ENCODE measurements at regions not wholly inside any gene's neighbourhood (a gene's known extent, or its start where the extent isn't known, plus 50 kb on each side); places are given as distances from the start of the nearest gene placed in this dataset.
"Not testable (repeated sequence)": the region's sequence is repeated elsewhere in the genome, so short reads cannot be mapped to it uniquely, and the experiment has no call there.

DNA sequence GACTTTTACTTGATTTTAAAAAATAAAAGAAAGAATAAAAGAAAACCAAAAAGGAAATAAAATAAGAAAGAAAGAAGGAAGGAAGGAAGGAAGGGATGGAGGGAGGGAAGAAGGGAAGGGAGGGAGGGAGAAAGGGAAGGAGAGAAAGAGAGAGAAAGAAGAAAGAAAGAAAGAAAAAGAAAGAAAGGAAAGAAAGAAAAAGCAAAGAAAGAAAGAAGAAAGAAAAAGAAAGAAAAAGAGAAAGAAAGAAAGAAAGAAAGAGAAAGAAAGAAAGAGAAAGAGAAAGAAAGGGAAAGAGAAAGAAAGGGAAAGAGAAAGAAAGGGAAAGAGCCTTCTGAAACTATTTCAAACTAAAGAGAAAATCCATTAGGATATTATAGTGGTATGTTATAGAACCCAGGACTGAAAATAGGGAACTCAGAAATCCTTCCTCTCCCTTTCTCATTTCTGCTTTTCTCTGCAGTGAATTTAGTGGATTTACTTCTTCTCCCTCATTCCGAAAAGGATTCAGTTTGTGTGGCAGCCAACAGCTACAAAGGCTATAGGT is 414.7 kb upstream of the CCNG1 start:
- no peak for DNase-seq

DNA sequence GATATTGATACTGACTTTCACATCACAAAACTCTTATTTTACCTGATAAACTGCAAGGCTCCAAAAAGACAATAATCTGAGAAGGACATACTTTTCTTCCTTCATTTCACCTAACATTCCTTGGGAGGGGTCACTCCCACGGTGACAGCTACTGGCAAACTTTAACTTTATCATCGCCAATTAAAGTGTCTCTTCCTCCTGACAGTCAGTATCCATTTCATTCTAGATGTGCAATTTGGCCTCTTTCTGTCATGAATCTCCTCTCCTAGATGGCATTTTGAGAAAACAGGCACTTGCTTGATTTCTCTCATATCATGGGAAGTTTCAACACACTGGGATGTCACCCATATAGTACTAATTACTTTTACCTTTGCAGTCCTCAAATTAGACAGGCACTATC is 413.5 kb upstream of the CCNG1 start:
- DNase-seq, result no peak

DNA sequence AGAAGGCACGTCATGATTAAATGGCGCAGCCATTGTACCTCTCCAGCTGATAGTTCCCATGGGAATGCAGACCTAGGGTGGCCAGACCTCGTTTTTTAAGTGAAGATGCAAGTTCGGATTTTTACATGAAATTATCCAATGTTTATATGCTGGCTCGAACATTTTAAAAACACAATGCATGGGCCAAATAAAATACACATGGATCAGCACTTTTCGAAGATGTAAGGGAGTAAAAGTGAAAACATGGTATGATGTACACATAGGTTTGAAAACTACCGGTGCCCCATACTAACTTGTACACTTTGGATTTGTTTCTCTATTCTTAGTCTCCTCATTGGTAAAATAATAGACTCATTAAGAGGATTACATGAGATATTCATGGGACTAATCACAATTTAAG is 412.5 kb upstream of the CCNG1 start:
- DNase-seq, result no peak

DNA sequence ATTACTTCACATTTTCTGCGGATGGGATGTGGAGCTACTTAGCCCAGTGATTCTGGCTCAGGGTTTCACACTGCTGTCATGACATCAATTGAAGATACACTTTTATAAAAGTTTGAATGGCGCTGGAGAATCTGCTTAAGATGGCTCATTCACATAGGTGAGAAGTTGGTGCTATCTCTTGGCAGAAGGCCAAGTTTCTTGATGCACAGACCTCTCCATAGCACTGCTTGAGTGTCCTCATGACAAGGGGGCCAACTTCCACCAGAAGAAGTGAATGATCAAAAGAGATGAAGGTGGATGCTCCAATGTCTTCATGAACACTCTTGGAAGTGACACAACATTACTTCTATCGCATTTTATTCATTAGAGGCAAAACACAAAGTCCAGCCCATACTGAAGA is 403.7 kb upstream of the CCNG1 start:
- no peak for DNase-seq

DNA sequence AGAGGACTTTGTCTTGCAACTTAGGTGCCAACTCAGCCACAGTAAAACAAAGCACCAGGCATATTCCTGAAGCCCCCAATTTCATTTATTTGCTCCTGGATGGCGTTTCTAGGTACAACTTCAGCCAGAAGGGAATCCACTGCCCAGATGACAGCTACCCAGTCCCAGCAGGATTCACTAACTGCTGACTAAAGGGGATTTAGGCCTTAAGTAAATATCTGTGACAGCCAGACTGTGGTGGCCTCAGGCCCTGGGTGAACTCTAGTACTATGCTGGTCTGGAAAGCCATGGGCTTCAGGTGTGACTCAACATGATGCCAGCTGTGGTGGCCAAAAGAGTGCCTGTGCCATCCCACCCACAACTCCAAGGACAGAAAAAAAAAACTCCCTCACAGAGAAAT is 396.1 kb upstream of the CCNG1 start:
- no peak for DNase-seq

DNA sequence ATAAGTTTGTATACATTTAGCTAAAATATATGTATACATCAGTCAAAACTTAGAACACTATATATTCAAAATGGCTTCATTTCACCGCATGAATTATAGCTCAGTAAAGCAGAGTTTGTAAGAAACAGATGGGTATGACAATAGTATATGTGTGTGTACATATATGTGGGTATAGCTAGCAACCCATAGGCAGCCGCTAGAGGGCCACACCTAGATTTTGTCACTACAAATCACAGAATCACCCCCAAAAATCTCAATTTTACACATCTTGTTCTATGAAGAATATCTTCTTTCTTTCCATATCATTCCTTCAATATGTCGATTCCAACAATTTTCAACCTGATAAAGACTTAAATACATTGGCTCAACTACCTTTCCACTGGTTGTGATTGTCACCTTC is 357.8 kb upstream of the CCNG1 start:
- DNase-seq, result no peak

DNA sequence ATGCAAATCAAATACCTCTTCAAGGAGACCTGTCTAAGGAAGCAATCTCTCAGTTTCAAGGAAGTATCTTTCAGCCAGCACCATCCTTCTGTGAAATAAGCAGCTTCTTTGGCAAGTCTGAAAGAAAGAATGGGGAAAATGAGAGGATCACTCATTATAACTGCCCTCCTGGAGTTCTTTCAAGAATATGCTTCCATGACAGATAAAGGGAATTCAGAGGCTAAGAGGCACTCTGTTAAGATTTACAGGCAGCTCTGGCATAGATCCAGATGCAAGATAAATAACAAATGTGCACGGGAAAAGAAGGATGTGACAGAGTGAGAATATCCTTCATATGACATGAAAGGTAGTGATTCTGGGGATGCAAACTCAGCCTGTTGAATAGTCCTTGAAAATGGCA is 348.2 kb upstream of the CCNG1 start:
- no peak for DNase-seq

DNA sequence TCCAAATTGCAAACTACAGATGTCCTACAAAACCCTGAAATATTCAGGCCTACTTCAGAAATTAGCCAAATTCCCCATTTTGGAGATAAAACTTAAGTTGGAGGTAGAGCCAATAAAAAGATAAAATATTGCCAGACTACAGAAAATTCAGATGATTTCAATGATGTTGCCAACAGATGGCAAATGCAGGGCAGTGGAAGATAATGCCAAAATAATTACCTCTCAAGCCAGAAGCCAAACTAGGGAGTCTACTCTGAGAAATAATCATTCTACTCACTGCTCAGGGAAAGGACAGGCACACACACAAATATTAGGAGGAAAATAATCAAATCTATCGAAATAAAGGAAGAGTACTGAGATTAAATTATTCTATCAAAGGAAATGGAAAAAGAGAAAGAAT is 347.5 kb upstream of the CCNG1 start:
- DNase-seq, result no peak

DNA sequence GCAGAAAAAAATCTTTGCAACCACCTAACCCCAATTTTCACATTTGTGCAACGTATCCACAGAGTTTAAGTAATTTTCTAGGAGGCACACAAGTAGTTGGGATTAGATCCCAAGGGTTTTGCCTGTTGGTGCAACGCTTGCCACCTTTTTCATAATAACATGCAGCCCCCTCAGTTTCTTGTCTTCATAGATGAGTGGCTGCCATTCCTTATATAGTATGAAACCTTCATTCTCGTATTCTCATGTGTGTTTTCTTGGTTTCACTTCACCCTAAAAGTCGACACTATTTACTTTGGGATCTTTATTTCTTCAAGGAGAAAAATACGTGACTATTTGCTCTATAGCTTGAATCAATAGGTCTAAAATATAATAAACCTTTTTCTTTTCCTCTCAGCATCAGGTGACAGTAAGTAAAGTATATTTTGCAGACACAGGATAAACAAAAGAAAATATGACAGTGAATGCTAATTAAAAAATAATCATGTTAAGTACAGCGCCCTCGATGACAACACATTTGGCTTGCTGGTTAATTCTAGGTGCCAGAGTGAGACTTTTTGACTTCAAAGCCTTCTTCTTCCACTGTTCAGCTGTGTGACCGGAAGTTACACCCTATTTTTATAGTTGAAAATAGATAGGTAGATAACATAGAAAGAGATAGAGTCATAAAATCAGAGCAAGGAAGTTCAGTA is 342.8 kb upstream of the CCNG1 start:
- DNase-seq, result no peak

DNA sequence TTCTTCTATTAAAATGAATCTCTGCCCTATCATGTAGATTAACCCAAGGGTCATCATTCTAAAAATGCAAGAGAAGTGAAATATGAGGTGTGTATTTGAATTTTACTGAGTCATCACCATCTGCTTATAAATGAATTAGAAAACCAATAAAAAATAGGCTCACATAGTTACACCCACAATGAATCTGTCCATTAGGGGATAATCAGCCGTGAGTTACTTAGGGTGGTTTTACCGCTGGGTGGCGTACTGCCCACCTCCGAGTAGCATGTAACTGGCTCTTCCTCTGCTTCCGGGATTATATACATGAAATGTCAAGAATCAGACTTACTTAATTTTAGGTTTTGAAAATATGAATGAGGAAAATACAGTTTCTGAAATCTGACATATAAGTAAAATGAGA is 332.9 kb upstream of the CCNG1 start:
- DNase-seq, result no peak

DNA sequence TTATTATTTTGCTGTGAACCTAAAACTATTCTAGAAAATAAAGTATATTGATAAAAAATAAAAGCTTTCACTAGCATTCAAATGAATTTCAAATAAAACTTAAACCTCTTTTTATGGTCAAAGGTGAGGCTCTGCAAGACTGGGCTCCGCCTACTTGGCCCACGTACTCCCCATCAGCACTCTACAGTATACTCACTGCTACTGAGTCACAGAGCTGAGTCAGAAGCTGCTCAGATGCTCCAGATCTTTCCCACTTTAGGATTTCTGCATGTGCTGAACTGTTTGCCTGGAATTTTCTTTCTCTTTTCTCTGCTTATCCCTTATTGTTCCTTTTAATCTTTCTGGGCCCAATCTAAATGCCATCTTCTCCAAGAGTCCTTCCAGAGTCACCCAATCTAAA is 331.9 kb upstream of the CCNG1 start:
- DNase-seq, result no peak

DNA sequence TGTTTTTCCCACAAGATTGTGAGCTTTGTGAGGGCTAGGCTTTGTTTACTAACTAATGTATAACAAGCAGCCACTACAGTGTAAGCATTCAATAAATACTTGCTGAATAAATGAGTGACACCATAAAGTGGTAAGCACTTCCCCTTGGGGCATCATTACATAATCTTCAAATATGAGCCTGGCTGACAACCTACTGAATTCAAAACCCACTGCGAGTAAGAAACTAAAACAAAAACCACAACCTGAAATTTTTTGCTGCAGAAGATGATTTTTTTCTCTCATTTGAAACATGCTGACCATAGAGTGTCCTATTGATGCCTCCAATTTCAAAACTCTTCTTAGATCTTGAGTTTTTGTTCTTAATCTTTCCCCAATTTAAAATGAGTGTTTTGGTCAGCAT is 331.3 kb upstream of the CCNG1 start:
- no peak for DNase-seq

DNA sequence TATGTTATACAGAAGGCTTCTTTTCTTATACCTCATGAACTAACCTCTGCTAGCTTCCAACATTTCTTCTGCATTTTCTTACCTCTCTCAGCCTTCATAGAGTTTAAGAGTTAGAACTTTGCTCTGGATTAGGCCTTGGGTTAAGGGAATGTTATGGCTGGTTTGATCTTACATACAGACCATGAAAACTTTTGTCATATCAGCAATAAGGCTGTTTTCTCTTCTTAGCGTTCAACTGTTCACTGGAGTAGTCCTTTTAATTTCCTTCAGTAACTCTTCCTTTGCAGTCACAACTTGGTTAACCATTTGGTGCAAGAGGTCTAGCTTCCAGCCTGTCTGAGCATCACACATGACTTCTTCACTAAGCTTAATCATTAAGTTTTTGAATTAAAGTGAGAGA is 329.0 kb upstream of the CCNG1 start:
- no peak for DNase-seq

DNA sequence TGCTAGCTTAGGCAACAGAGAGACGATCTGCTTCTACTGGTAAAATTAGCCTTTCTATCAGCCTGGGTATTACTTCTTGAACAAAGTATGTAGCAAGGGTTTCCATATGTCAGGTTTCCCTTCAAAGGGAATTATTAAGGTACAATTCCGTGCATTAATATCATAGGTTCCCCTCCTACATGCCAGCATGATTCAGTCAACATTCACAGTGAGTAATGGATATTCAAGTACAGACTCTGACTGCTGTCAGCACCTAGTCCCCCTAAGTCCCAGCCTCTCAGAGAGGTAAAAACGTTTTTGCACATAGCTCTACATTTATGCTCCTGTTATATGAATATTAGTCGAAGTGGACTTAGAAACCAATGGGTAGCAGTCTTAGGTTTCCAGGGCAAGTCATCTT is 322.4 kb upstream of the CCNG1 start:
- DNase-seq, result no peak

DNA sequence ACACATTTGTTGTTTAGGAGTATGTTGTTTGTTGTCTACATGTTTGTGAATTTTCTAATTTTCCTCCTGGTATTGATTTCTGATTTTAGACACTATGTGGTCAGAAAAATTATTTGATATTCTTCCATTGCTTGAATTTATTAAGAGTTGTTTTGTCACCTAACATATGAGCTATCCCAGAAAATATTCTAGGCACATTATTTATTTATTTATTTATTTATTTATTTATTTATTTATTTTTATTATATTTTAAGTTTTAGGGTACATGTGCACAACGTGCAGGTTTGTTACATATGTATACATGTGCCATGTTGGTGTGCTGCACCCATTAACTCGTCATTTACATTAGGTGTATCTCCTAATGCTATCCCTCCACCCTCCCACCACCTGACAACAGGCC is 320.8 kb upstream of the CCNG1 start:
- DNase-seq, result not testable (repeated sequence)

DNA sequence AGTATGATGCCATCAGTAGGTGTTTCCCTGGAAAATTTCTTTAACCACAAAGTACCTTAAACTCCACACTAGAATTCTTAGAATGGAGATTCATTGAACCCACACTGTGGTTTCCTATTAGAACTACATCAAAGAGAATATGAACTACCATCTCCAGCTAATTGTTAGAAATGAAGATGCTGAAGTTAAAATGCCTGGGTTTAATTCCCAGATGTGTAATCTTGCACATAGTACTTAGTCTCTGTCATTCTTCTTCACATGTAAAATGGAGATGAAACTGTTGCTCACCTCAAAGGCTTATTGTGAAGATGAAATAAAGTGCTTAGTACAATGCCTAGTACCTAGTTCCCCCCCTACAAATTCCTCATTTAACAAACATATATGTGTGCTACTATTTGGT is 303.3 kb upstream of the CCNG1 start:
- no peak for DNase-seq

DNA sequence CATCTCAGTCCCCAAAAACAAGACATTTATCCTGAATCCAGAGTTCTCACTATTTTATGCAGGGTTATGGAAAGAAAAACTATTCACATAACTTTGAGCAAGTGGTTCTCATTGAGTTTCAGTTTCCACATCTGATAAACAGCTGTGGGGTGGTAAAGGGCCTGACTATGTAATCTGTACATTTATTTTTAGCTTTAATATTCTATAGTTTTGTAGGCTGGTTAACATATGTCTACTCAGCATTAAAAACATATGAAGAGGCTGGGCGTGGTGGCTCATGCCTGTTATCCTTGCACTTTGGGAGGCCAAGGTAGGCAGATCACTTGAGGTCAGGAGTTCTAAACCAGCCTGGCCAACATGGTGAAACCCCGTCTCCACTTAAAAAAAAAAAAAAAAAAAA is 301.5 kb upstream of the CCNG1 start:
- no peak for DNase-seq

DNA sequence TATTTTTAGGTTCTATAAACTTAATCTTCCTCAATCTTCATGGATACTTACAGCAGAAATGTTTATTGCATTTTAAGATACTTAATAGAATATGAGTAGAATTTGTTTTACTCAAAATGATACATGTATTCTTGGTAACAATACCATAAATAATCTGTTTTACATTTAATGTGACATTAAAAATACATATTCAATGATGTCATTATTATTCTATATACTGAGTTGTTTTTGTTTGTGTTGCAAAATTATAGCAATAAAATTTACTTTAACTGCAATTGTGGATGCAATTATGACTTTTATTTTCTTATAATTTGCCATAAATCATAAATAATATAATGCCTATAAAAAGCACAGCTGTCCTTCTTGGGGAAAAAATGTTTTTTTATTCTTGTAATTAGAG is 275.9 kb upstream of the CCNG1 start:
- DNase-seq, result no peak

DNA sequence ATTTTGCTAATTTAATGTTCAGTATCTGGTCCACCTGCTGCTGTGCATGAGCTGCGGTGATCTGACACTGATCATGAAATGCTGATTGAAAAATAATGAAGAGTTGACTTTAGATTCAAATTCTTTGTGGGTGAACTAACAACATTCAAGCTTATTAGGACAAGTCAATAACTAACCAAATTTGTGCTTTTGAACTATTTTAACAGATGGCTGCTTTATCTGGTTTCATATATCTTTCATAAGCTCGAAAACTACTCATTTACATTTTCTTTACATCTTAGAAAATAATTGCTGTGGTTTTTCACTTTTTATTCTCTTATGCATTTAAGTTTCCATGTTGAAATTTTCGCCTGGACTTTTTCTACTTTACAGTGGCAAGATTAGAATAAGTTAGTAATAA is 274.8 kb upstream of the CCNG1 start:
- DNase-seq, result no peak

DNA sequence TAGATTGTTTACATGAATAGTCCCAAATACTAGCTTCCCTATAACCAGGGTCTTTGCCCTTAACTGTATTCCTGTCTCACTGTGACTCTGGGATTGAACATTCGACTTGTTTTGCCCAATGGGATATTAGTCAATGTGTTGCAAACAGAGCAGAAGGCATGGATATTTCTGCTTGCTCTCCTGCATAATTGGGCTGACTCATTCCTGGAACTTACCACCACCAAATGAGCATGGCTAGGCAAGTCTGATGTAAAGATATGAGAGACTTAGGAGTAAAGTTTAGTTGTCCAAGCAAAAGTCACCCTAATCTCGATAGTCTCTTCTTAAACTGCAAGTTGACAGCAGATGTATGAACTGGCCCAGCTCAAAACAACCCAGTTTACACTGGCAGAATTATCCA is 273.5 kb upstream of the CCNG1 start:
- no peak for DNase-seq

DNA sequence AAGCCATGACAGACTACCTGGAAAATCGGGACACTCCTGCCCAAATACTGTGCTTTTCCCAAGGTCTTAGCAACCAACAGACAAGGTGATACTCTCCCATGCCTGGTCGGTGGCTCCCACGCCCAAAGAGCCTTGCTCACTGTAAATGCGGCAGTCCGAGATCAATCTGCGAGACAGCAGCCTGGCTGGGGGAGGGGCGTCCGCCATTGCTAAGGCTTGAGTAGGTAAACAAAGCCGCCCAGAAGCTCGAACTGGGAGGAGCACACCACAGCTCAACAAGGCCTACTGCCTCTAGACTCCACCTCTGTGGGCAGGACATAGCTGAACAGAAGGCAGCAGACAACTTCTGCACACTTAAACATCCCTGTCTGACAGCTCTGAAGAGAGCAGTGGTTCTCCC is 272.1 kb upstream of the CCNG1 start:
- DNase-seq, result no peak

DNA sequence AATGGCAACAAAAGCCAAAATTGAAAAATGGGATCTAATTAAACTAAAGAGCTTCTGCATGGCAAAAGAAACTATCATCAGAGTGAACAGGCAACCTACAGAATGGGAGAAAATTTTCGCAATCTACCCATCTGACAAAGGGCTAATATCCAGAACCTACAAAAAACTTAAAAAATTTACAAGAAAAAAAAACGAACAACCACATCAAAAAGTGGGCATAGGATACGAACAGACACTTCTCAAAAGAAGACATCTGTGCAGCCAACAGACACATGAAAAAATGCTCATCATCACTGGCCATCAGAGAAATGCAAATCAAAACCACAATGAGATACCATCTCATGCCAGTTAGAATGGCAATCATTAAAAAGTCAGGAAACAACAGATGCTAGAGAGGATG is 267.2 kb upstream of the CCNG1 start:
- DNase-seq, result not testable (repeated sequence)

DNA sequence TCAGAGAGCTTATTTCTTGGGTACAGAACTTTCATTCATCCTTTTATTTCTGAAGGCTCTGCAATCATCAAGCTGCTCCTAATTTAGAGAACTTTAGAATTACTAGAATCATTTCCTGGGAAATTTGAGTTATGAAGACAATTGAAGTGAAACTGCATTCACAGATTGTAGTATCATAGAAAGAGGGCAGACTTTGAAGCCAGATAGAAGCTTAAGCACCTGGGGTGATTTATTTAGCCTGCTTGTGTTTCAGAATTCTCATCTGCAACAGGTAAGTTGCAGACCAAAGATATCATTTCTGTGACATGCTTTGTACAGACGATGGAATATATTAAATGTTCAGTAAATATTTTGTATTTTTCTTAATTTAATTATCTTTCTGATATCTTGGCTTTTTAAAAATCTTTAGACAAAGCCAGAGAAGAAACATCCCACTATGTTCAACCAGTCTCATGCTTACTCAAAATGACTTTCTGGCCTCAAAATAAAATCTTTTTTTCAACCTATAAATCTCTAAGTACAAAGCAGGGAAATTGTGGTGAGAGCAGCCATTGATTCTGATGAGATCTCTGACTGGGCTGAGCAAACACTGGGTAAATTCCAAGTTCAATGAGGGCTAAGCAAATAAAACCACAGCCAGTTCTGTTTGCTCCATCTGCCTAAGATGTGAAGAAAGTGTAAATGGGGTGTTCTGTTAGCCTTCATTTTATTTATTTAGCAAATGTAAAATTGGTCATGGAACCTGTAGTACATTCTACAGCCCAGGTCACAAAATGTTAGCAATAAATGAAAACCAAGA is 264.7 kb upstream of the CCNG1 start:
- no peak for DNase-seq

DNA sequence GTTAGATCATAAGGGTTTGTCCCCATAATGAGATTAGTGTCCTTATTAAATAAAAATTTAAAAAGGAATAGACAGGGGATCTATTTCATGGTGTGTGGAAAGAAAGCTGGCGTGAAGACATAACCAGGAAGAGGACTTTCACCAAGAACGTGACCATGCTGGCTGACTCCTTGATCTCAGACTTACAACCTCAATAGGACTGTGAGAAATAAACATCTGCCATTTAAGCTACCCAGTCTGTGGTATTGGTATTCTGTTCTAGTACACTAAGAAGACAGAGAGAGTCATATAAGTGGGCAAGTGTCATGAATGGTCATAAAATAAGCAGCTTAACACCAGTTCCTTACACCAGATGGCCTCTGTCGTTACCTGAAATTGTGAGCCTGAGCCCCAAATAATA is 259.4 kb upstream of the CCNG1 start:
- no peak for DNase-seq

DNA sequence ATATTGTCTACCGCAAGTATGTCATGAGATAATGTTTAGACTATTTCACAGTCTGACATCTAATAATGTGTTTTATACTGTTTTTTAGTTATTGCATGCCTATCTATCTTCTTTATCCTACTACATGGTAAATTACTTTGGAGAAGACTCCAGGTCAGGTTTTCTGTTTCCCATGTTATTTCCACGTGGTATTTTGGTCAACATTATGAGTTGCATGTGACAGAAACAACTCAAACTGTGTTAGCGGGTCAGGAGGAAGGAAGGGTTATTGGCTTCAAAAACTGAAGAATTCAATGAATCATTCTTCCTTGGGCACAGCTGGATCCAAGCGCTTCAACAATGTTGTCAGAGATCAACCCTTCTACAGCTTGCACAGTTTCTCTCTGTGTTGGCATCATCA is 252.1 kb upstream of the CCNG1 start:
- DNase-seq, result no peak
